NCI-H2107 (cell line): ENCODE measurements at regions not wholly inside any gene's neighbourhood (a gene's known extent, or its start where the extent isn't known, plus 50 kb on each side); places are given as distances from the start of the nearest gene placed in this dataset.

Experiments
- DNase-seq: peaks from one replicate; lab custom pipeline; 2025; lab: John Stamatoyannopoulos, UW

DNA sequence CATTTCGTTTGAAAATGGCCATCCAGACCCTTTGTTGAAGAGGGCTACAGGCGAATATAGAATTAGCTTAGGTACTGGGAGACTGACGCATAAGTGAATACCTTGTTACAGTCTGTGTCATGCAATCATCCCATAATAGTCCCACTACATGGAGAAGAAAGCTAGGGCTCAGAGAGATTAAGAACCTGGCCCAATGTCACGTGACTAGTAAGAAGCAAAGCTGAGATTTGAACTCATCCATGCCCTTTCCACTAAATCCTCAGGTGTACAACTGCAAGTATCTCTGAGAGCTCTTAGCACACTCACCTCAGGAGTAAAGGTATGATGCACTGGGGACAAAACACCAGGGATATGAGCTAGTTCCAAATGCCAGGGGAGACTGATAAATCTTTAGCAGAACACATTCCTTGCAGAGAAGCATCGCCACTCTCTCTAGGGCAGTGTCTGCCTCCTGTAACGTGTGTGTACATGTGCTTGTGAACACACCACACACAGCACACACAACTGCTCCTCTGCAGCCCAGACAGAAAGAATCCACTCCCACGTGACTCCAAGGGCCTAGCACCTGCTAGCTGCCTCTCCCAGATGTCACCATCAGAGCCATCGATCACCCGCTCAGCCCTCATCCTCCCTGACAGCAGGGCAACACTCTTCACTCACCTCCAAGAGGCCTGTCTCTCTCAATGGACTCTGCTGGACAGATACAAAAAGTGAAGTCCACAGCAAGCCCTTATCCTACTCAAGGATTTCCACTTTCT is 402.8 kb downstream of the NXPE2 start:
- DNase-seq, result no peak

DNA sequence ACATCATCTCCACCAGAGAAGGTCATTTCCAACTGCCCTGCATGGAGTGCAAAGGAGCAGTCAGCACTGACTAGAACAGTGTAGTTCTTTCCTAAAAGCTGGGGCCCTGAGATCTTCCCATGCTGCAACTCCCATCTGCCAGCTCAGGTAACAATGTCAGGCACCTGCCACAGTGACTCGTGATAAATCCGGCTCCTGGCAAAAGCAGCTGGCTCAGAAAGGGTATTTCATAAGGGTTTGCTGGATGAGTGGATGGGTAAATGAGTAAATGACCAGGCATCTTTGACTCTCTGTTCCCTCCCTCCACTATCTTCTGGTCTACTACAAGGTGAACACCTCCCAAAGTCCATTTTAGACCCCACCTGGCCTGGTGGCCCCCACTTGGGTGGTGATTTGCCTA is 403.6 kb downstream of the NXPE2 start:
- DNase-seq, result peak; percentile 39

DNA sequence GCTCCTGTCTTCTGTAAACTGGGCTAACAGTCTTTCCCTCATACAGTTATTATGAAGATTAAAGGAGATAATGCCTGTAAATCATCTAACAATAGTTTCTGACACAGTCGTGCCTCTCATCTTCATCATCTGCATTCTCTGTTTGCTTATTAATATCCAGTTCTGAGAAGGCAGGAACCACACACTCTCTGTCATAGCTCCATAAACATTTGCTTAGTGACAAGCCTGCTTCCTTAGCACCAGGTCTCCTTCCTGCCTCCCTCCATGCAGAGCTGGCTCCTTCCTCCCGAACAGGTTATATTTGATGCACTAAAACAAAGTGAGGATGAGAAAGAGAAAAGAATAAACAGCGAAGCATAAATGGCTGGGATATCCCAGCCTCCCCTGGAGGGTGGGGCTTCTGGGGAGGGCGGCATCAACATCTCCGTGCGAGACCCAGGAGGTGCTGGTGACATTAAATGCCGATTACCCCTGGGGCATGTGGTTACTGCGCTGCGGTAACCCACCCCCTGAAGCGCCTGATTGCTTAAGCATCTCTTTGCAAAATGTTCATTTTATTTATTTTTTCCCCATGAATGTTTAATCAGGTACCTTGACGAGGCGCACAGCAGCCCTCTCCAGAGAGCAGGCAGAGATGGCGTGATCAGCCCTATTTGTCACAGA is 404.9 kb downstream of the NXPE2 start:
- DNase-seq, result no peak

DNA sequence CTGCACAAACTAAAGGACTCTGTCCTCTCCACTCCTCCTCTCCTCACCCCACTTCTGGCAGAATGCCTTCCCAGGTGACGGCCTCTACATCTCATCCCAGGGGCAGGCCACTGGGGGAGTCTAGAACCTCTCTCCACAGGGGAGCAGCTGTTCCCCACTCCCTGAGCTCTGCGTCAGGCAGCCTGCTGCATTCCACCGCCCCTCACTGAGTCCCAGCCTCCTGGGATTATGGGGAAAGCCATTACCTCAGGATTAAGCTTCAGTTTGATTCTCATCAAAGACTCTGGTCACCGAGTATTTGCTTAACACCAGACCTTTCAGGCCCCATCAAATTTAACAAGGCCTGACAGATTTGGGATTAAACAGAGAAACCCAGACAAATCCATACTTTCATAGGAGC is 405.9 kb downstream of the NXPE2 start:
- no peak for DNase-seq

DNA sequence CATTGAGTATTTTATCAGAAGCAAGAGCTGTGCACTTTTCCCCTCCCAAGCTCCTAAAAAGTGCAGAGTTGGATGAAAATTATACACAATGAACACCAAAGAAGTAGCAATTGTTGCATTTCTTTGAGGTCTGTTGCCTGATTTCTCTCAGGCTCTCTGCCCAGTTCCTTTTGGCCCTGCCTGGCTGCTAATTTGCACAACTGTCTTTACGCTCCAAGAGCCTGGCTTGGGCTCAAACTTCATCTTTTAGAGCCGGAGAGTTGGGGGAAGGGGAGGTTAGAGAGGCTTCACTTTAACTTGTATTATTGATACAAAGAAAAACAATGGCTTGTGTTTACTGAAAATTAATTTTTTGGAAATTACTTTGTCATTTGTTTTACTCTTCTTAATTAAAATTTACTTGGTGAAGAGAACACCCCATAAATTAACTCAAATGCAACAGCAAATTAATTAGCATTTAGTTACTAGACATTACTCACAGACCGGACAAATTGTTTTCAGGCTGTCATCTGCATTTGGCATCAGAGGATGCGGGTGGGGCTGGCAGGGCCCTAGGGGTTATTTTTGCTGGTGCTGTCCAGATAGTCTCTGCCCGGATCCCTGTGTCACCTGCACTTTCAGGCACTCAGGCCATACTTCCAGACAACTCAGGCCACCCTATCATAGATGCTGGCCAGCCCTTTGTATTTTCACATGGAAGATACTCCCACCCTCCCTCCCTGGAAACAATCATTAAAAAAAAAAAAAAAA is 407.3 kb downstream of the NXPE2 start:
- no peak for DNase-seq

DNA sequence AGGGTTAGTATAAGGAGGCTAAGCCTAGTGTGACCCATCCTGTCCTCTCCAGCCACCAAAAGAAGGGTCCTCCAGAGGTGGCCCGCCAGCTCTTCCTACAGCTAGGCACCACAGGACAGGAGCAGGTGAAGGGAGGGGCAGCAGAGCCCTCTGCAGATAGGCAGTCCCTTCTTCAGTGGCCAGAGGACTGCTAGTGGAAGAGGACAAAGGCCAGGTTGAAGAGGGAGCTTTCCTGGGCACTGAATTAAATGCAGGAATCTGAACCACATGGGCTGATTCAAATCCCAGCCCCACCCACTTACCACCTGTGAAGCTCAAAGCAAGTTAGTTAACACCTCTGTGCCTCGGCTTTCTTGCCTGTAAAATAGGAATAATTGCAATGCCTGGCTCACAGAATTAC is 409.5 kb downstream of the NXPE2 start:
- DNase-seq, result no peak

DNA sequence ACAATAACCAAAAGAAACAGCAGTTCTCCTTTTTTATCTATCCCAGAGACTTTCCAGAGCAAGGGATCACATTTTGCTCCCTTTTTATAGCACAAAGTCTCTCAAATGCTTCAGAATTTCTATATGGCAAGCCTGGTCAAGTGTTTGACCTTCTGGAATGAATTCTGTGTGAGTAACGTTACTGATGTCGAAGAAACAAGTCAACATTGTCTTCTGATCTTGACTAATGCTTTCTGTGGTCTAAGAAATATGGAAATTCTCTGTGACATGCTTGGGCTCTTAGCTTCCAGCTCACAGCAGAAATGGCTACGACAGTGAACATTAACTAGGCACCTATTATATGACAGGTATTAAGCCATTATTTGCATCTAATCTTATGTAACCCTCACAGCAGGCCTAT is 411.7 kb downstream of the CADM1 start:
- DNase-seq, result no peak

DNA sequence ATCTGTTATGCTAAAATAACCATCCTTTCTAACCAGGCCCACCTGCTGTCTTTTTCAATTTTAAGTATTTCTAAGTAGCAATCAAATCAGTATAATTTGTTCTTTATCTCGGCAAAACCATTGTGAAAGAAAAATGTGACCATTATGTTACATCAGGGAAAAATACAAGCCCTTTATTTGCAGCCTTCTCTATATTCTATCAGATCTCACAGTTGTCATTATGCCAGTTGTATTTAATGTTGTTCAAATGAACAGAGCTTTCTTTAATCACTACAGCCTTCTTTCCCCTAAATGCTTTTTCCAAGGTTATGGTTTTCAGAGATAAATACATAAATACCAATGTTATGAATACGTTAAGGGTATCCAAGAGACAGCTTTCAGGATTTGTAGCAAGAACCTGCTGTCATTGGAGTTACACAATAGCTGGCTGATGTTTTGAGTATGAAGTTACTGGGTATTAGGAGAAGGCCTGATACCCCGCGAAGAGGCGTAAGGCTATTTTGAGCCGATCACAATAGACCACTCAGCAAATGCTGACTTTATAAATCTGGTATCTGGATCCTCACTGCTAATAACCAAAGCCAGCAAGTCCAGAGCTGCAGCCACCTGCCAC is 406.3 kb downstream of the CADM1 start:
- no peak for DNase-seq

DNA sequence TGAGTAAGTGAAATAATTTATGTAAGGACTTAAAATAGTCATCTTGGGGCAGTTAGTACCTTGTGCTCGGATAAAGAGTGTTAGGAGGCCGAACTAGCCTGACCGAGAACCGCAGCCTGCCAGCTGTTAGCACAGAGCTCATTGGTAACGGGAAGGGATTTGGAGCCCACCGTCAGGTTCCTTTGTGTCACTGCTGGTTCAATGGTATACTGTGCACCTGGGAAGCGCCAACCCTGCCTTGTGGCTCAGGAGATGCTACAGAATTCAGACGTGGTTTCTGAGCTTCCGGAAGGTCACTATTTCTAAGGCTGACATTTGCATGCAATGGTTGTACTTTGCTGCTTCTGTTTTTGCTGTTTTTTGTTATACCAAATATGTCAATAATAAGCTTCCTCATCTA is 403.5 kb downstream of the CADM1 start:
- no peak for DNase-seq

DNA sequence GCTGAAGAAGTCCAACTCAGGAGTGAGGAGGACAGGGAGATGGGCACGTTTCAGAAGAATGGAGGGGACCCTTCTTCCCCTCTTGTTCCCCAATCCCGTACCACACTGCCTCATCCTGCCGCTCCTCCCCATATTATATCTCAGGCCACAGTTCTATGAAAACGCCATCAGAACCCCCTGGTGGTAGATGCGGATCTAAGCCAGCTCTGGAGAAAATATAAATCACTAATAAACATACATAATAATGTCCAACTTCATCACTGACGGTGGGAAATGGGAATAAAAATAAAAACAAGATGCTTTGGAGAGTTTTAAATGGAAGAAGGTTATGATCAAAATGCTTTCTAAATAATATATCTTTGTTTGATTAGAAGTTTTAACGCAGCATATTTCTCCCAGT is 400.3 kb downstream of the CADM1 start:
- DNase-seq, result no peak

DNA sequence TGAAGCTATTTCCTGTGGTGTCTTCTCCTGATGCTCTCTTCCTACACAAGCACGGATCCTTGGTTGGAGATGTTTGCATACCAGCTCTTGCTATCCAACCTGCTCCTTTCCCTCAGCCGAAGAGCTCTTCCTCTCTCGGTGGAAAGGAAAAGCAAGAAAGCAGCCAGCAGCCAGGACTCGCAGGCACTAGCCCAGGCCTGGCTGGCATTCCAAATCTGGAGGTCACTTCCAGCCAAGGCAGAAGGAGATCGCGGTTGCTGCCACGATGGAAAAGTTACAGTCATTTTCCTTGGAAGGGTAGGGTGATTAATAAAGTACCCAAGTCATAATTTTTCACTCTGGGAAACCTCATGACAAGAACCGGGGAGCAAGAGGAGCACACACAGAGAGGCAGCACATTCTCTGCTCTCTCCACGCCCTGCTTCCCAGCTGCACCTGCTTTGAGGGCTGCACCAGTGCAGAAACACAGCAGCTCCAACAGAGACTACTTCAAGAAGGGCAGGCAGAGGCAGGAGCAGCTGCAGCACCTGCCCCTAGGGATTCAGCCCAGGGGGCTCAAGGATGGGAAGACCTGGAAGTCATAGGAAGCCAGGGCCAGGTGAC is 399.3 kb downstream of the CADM1 start:
- no peak for DNase-seq

DNA sequence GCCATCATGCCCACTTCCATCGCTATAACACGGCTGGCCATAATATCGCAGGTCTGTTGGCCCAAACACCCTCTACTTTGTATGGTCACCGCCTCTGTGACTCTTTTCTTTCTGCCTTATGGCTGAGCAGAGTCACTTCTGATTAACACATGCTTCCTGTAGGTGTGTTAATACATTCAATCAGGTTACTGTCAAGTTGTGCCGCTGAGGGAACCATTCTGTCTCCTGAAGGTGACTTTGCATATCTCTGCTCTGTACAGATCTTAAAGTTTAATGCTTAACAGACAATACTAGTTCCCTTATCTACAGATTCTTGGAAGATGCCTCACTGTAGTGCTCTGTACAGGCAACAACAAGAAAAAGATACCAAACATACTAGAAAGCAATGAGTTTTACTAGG is 393.1 kb downstream of the CADM1 start:
- DNase-seq, result no peak

DNA sequence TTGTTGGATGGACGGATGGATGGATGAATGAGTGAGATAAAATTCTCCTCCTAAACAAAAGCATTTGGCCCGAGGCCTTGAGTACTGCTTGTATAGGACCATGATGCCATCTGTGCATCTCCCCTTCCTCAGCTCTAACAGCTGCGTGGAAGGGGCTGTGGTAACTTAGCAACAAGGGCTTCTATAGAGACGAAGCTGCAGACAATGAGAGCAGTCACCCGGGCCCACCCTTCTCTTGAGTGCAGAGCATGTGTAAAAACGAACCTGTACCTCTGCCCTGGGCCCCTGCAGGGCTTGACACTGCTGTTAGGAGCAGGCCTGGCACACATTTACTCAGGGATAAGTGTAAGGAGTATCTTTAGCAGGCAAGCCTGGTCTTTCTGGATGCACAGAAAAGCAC is 391.5 kb downstream of the CADM1 start:
- no peak for DNase-seq

DNA sequence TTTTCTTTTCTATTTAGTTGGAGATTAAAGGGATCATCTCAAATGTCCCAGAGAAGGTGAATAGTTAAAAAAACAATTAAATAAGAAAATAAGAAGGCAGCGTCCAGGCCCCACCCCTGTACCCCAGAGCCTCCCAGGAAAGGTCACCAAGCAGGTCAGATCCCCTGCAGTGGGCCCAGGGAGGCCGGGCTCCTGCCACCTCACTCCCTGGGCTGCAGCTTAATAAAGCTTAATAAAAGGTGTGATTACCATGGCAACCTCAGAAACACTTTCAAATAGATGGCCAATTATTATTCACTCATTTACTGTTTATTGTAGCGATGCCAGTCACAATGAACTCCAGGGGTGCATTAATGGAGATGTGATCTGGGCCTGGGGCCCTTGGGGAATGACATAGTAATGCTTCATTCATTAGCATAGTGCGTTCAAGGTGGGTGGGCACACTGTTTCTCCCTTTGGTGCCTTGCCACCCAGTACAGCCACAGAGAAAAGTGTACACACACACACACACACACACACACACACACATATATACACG is 386.2 kb downstream of the CADM1 start:
- DNase-seq, result no peak

DNA sequence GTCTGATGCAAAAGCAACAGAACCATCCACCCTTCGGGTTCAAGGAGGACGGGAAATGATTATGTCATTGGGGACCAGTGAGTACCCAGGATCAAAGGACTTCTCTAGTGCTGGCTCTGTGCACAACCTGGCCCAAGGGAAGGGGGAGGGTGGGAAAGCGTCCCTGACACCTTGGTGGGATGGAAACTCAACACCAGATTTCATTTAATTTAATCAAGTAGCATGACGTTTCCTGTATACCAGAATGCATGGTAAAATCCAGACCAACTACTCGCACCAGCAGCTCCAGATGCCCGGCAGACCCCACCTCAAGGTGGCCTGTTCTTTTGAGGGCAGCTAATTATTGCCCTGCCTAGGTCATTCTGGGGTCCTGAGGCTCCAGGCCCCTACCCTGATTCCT is 385.1 kb downstream of the CADM1 start:
- no peak for DNase-seq
